ENCODE measurements at regions not wholly inside any gene's neighbourhood (a gene's known extent, or its start where the extent isn't known, plus 50 kb on each side); places are given as distances from the start of the nearest gene placed in this dataset.

- H3K36me3 ChIP-seq = no peaks in the 10 kb centered on the region
- H3K9ac ChIP-seq = no peak overlapping the region
- no peak overlapping the region for H3K27ac ChIP-seq
- no peaks in the 10 kb centered on the region for H3K9me3 ChIP-seq (replicated peaks in 1 of 11)
- no peaks in the 10 kb centered on the region for H3K4me1 ChIP-seq
- TF ChIP-seq Cebpa-rat (IDR thresholded peaks at IDR 0.05) = no peak
- no peak overlapping the region for H3K4me3 ChIP-seq
- no peaks in the 10 kb centered on the region for H4K20me1 ChIP-seq
- H3K4me2 ChIP-seq = no peak overlapping the region
- H3K27me3 ChIP-seq = no peaks in the 10 kb centered on the region
Measured at GRCh38 chr6:113526995-113527394, 330.1 kb upstream of the MARCKS start.

DNA sequence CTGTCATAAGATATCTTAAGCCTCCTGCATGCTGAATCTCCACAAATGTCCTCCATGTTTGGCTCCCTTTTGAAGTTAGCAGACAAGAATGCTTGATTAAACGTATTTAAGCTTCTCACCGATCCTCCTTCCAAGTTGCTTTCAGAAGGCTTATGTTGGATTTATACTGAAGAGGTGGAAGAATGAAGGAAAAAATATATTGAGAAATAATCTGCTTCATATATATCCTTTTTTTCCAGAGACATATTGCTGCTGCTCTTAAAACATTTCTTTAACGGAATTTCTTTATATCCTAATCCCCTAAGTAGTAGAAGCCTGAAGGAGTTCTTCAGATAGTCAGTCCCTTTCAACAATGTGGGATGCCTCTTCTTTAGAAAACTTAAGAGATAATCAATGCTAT is 329.0 kb upstream of the MARCKS start:
- Histone ChIP-seq H3K4me2 (no peak overlapping the region), H3K27me3 (no peaks in the 10 kb centered on the region), H3K36me3 (no peaks in the 10 kb centered on the region), H3K9me3 (replicated peaks in 1 of 11) (no peaks in the 10 kb centered on the region), H3K4me1 (no peaks in the 10 kb centered on the region), H3K9ac (no peak overlapping the region), H3K4me3 (no peak overlapping the region), H4K20me1 (no peaks in the 10 kb centered on the region), H3K27ac (no peak overlapping the region)
- no peak for TF ChIP-seq Cebpa-rat (IDR thresholded peaks at IDR 0.05)

GRCh38 chr6:113529196-113529595 is 327.9 kb upstream of the MARCKS start:
- Histone ChIP-seq H3K4me3 (no peak overlapping the region), H3K9ac (no peak overlapping the region), H3K4me2 (no peak overlapping the region), H3K27ac (no peak overlapping the region), H4K20me1 (no peaks in the 10 kb centered on the region), H3K27me3 (no peaks in the 10 kb centered on the region), H3K36me3 (no peaks in the 10 kb centered on the region), H3K9me3 (replicated peaks in 1 of 11) (no peaks in the 10 kb centered on the region), H3K4me1 (no peaks in the 10 kb centered on the region)
- no peak for TF ChIP-seq Cebpa-rat (IDR thresholded peaks at IDR 0.05)

- no peaks in the 10 kb centered on the region for H4K20me1 ChIP-seq
- TF ChIP-seq Cebpa-rat (IDR thresholded peaks at IDR 0.05) = no peak
- H3K4me2 ChIP-seq = no peak overlapping the region
- no peaks in the 10 kb centered on the region for H3K9me3 ChIP-seq (replicated peaks in 1 of 11)
- no peak overlapping the region for H3K9ac ChIP-seq
- H3K27ac ChIP-seq = no peak overlapping the region
- H3K4me3 ChIP-seq = no peak overlapping the region
- H3K36me3 ChIP-seq = no peaks in the 10 kb centered on the region
- no peaks in the 10 kb centered on the region for H3K4me1 ChIP-seq
- no peaks in the 10 kb centered on the region for H3K27me3 ChIP-seq
Measured at GRCh38 chr6:113529879-113530278, 327.3 kb upstream of the MARCKS start.

GRCh38 chr6:113530769-113531168 is 326.4 kb upstream of the MARCKS start:
- Histone ChIP-seq H3K4me1 (no peaks in the 10 kb centered on the region), H3K4me2 (no peak overlapping the region), H3K27ac (no peak overlapping the region), H4K20me1 (no peaks in the 10 kb centered on the region), H3K9ac (no peak overlapping the region), H3K9me3 (replicated peaks in 1 of 11) (no peaks in the 10 kb centered on the region), H3K36me3 (no peaks in the 10 kb centered on the region), H3K4me3 (no peak overlapping the region), H3K27me3 (no peaks in the 10 kb centered on the region)
- no peak for TF ChIP-seq Cebpa-rat (IDR thresholded peaks at IDR 0.05)

DNA sequence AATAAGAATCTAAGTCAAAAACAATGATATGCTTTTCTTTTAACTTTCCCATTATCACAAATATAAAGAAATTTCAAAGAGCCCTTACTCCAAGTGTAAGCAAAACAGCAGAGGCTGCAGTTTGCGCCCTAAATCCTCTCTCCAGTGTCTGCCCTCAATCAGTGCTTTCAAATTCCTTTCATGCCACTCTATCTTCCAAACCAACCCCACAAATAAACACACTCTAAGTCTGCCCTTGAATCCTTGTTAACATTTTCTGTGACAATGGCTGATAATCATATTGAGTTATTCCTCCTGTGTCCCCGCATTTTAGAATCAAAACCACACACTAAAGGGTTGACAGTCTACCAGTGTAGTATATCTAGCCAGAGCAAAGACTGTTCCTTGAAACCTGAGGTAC is 317.9 kb upstream of the MARCKS start:
- Histone ChIP-seq H3K36me3 (no peaks in the 10 kb centered on the region), H3K27me3 (no peaks in the 10 kb centered on the region), H3K9ac (no peak overlapping the region), H3K27ac (no peak overlapping the region), H3K4me2 (no peak overlapping the region), H3K4me3 (no peak overlapping the region), H3K4me1 (no peaks in the 10 kb centered on the region), H3K9me3 (replicated peaks in 1 of 11) (no peaks in the 10 kb centered on the region), H4K20me1 (no peaks in the 10 kb centered on the region)
- TF ChIP-seq Cebpa-rat (IDR thresholded peaks at IDR 0.05) = no peak

DNA sequence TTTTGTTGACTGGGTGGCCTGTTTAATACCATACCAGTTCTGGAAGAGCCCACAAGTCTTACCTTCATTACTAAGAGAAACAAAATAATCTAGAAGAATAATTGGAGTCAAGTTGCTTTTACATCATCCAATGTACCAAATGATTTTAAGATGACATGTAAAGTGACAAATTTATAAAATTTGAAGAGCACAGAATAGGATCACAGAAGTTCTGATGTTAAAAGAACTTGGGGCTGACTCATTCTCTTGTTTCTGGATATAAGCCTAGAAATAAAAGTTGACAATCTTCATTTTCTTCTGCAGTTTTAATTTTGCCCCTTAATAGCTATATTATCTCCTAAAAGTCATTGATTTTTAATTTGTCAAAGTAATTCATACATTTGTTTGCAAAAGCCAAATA is 317.5 kb upstream of the MARCKS start:
- H3K27me3 ChIP-seq = no peaks in the 10 kb centered on the region
- H3K36me3 ChIP-seq = no peaks in the 10 kb centered on the region
- H3K9ac ChIP-seq = no peak overlapping the region
- H3K9me3 ChIP-seq (replicated peaks in 1 of 11) = no peaks in the 10 kb centered on the region
- H3K4me1 ChIP-seq = no peaks in the 10 kb centered on the region
- H3K27ac ChIP-seq = no peak overlapping the region
- no peaks in the 10 kb centered on the region for H4K20me1 ChIP-seq
- no peak for TF ChIP-seq Cebpa-rat (IDR thresholded peaks at IDR 0.05)
- H3K4me3 ChIP-seq = no peak overlapping the region
- H3K4me2 ChIP-seq = no peak overlapping the region

DNA sequence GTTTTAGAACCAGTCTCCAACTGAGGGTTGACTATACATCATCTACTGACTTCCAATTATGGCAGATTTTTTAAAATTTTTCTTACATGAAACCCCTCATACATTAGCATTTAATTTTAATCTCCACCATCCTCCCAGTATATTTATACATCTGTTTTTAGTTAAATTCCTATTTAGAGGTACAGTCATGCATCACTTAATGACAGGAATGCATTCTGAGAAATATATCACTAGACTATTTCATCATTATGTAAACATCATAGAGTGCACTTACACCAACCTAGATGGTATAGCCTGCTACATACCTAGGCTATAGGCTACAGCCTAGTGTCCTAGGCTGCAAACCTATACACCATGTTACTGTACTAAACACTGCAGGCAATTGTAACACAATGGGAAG is 316.7 kb upstream of the MARCKS start:
- no peak overlapping the region for H3K9ac ChIP-seq
- H3K4me3 ChIP-seq = no peak overlapping the region
- H3K27ac ChIP-seq = no peak overlapping the region
- no peaks in the 10 kb centered on the region for H3K27me3 ChIP-seq
- H3K4me2 ChIP-seq = no peak overlapping the region
- no peaks in the 10 kb centered on the region for H3K4me1 ChIP-seq
- H3K36me3 ChIP-seq = no peaks in the 10 kb centered on the region
- H3K9me3 ChIP-seq (replicated peaks in 1 of 11) = no peaks in the 10 kb centered on the region
- TF ChIP-seq Cebpa-rat (IDR thresholded peaks at IDR 0.05) = no peak
- no peaks in the 10 kb centered on the region for H4K20me1 ChIP-seq

GRCh38 chr6:113551168-113551567 is 306.0 kb upstream of the MARCKS start:
- Histone ChIP-seq H3K27me3 (no peaks in the 10 kb centered on the region), H3K27ac (no peak overlapping the region), H3K4me1 (no peaks in the 10 kb centered on the region), H3K9me3 (replicated peaks in 1 of 11) (peaks cover 0 to 6% (median 2%) of the 10 kb centered on the region in 11 experiments; a peak in 4 of 22 replicates), H3K4me3 (no peak overlapping the region), H4K20me1 (no peaks in the 10 kb centered on the region), H3K36me3 (no peaks in the 10 kb centered on the region), H3K4me2 (no peak overlapping the region), H3K9ac (no peak overlapping the region)
- no peak for TF ChIP-seq Cebpa-rat (IDR thresholded peaks at IDR 0.05)

DNA sequence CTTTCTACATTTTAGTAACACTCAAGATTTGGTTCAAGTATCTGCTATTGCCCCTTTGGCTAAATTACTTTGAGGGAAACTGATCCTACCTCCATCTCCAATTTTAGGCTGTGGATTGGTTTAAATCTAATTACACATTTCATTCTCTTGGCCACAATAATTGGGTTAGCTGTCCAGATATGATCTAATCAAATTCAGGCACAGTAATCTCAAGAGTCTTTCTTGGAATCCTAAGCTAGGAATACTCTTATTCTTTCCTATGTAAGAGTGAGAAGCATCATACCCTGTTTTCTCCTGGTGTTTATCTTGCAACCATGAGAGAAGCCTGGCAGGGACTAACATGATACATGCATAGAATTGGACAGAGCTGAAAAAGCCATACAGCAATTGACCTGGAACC is 300.4 kb upstream of the MARCKS start:
- H3K9ac ChIP-seq = no peak overlapping the region
- no peaks in the 10 kb centered on the region for H3K9me3 ChIP-seq (replicated peaks in 1 of 11)
- TF ChIP-seq Cebpa-rat (IDR thresholded peaks at IDR 0.05) = no peak
- H3K4me2 ChIP-seq = no peak overlapping the region
- no peaks in the 10 kb centered on the region for H3K27me3 ChIP-seq
- no peaks in the 10 kb centered on the region for H4K20me1 ChIP-seq
- H3K4me1 ChIP-seq = peaks cover 0 to 14% (median 0%) of the 10 kb centered on the region in 10 experiments; a peak in 3 of 20 replicates
- H3K36me3 ChIP-seq = no peaks in the 10 kb centered on the region
- H3K27ac ChIP-seq = no peak overlapping the region
- no peak overlapping the region for H3K4me3 ChIP-seq

- no peak for TF ChIP-seq Cebpa-rat (IDR thresholded peaks at IDR 0.05)
- Histone ChIP-seq H4K20me1 (no peaks in the 10 kb centered on the region), H3K27me3 (no peaks in the 10 kb centered on the region), H3K27ac (no peak overlapping the region), H3K36me3 (no peaks in the 10 kb centered on the region), H3K4me2 (no peak overlapping the region; a peak in 1 of 22 replicates), H3K9ac (no peak overlapping the region), H3K4me3 (no peak overlapping the region), H3K9me3 (replicated peaks in 1 of 11) (no peaks in the 10 kb centered on the region), H3K4me1 (peaks cover 0 to 14% (median 0%) of the 10 kb centered on the region in 10 experiments; a peak in 3 of 20 replicates)
Measured at GRCh38 chr6:113558431-113558830, 298.7 kb upstream of the MARCKS start.

Data from BLaER1 treated with 17β-estradiol and CSF1 and Interleukin-3, amounts not matched to agents 10 nM and 100 nM (cell line).